NB4 (cell line): ENCODE measurements at regions not wholly inside any gene's neighbourhood (a gene's known extent, or its start where the extent isn't known, plus 50 kb on each side); places are given as distances from the start of the nearest gene placed in this dataset.

Experiments used
- DNase-seq: peaks from one replicate; pipeline ENCODE4 v3.0.0; 2010; ENCODE audit warnings: low read depth
- H3K4me3 ChIP-seq: one replicate; pipeline ENCODE4 v1.5.1; 2011; ENCODE audit warnings: mild to moderate bottlenecking, low read depth, low read length, moderate library complexity
- CTCF ChIP-seq: IDR thresholded peaks from one replicate; pipeline ENCODE4 v1.5.1; 2012; ENCODE audit warnings: low read depth, low read length
- MYC ChIP-seq: IDR thresholded peaks from 2 replicates; pipeline ENCODE4 v1.6.1; 2011; ENCODE audit warnings: low read depth, low read length
- POLR2A ChIP-seq: IDR thresholded peaks from 2 replicates; pipeline ENCODE4 v1.6.1; 2011; ENCODE audit warnings: mild to moderate bottlenecking; ENCODE audit not compliant: insufficient read length; ENCODE audit errors: extremely low read depth
- TF ChIP-seq, protein P1 (sequence below): IDR thresholded peaks from 2 replicates; pipeline ENCODE4 v1.6.1; 2011; ENCODE audit warnings: low read depth, low read length

- TF ChIP-seq POLR2A (no peak), MYC (no peak), CTCF (no peak)
- TF ChIP-seq, protein P1, sequence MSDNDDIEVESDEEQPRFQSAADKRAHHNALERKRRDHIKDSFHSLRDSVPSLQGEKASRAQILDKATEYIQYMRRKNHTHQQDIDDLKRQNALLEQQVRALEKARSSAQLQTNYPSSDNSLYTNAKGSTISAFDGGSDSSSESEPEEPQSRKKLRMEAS, result no peak
- no peak overlapping the region for H3K4me3 ChIP-seq
- no peak for DNase-seq
These were observed 935.4 kb upstream of the TENM3 start for GRCh38 chr4:181307824-181308223.

GRCh38 chr4:181308476-181309312 is 934.5 kb upstream of the TENM3 start:
- DNase-seq, result no peak
- H3K4me3 ChIP-seq, result no peak overlapping the region
- TF ChIP-seq POLR2A (no peak), MYC (no peak), CTCF (no peak)
- TF ChIP-seq, protein P1, result no peak

- no peak for TF ChIP-seq CTCF
- TF ChIP-seq POLR2A, result no peak
- no peak for DNase-seq
- no peak overlapping the region for H3K4me3 ChIP-seq
These were observed 931.1 kb upstream of the TENM3 start for GRCh38 chr4:181312066-181312465.

DNA sequence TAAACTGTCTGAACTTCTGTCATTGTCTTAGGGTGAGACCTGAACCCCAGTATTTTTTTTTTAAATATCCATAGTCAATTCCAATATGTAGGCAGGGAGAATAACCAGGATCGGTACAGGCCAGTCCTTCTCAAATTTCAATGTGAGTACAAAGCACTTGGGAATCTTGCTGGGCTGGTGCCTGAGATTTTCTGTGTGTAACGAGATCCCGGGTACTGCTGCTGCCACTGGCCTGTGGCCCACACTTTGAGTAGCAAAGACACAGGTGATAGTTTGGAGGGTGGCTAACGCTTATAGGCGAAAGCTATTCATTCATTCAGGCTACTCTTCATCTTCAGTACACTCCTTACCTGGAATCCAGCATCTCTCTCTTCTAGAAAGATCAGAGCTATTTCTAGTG is 923.6 kb upstream of the TENM3 start:
- TF ChIP-seq, protein P1, result no peak
- TF ChIP-seq CTCF (no peak), POLR2A (no peak), MYC (no peak)
- DNase-seq, result no peak
- no peak overlapping the region for H3K4me3 ChIP-seq

- no peak for TF ChIP-seq CTCF
- no peak for DNase-seq
- no peak overlapping the region for H3K4me3 ChIP-seq
These were observed 920.1 kb upstream of the TENM3 start for GRCh38 chr4:181323061-181323460.

DNA sequence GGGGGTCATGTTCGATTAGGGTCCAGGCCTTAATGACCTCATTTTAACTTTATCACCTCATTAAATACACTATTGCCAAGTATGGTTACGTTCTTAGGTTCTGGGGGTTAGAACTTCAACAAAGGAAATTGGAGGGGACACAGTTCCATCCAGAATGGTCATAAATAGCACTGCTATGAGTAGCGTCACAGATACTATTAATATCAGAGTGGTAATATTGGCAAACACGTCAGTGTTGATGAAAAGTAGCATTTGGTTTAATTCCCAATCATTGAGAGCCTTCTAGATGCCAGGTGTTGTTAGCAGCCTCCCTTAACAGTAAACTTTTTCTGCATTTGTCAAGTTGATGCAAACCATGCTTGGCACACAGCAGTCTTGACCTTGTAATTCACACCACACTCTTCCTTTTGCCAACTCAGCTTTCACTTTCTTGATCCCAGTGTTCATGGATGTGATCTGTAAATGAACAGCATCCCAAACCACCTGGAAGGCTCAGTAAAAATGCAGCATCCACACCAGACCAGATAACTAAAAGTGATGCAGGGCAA is 912.5 kb upstream of the TENM3 start:
- TF ChIP-seq MYC (no peak), CTCF (no peak)
- TF ChIP-seq, protein P1, result no peak
- DNase-seq, result no peak

More for the DNA sequence above, 912.5 kb upstream of the TENM3 start:
- H3K4me3 ChIP-seq, result no peak overlapping the region
